ENCODE measurements at regions not wholly inside any gene's neighbourhood (a gene's known extent, or its start where the extent isn't known, plus 50 kb on each side); places are given as distances from the start of the nearest gene placed in this dataset.

GRCh38 chr5:164090358-164090757, 584.9 kb downstream of the MAT2B start:
- WGBS (ENCODE audit: insufficient coverage, insufficient replicate concordance, low lambda C conversion rate, missing lambda C conversion rate), result 0% methylated on average over 2 of the region's 2 CpGs
- ChIA-PET SMC1A (ENCODE audit: uncharacterized antibody, unreplicated experiment) (interaction anchor here (1.0 to 1.4 kb wide), 4 partner anchors 8 to 384 kb away, joined by 3 to 4 read pairs (median 3); no protein-coding TSS in a partner anchor), POLR2A (no interaction called here), CTCF (no interaction called here), RAD21 (ENCODE audit: unreplicated experiment) (no interaction called here)
- TF ChIP-seq MTA2 (IDR thresholded peaks at IDR 0.05; ENCODE audit: low read depth) (no peak), E4F1 (IDR thresholded peaks at IDR 0.05; ENCODE audit: borderline replicate concordance, partially characterized antibody) (no peak), PBX3 (IDR thresholded peaks at IDR 0.05; ENCODE audit: insufficient replicate concordance, low read depth, low read length) (no peak), SREBF1 (IDR thresholded peaks at IDR 0.05; ENCODE audit: low read length) (no peak), TCF3 (IDR thresholded peaks at IDR 0.05; ENCODE audit: borderline replicate concordance, insufficient read depth, low read depth, low read length) (no peak), SIX5 (IDR thresholded peaks at IDR 0.05; ENCODE audit: low read depth, low read length, severe bottlenecking) (no peak), ETV6 (conservative IDR thresholded peaks at IDR 0.05 in 1 of 2, IDR thresholded peaks at IDR 0.05 in 1 of 2; ENCODE audit: borderline replicate concordance in 1 of 2, low read depth in 1 of 2) (no peak), BCL11A (IDR thresholded peaks at IDR 0.05; ENCODE audit: low read depth, low read length) (no peak)
- H3K4me2 ChIP-seq (ENCODE audit: control insufficient read depth, insufficient read depth), result no peak overlapping the region
- no peak overlapping the region for H3K4me3 ChIP-seq
- FAIRE-seq (no peak), DNase-seq (ENCODE audit: low read depth, low spot score) (no peak), ATAC-seq (no peak)
- H3K27me3 ChIP-seq (replicated peaks in 1 of 2; ENCODE audit: control insufficient read depth in 2 of 2, insufficient read depth in 2 of 2, low read length in 1 of 2), result no peaks in the 10 kb centered on the region
- no peak overlapping the region for H3K27ac ChIP-seq (ENCODE audit: control insufficient read depth, insufficient read depth)
- no TSS peak for BruUV-seq (replicated peaks)
- no peak overlapping the region for H3K9ac ChIP-seq (ENCODE audit: control insufficient read depth, insufficient read depth, low read length)
- intact Hi-C loops (cut with micrococcal nuclease; ENCODE audit: unreplicated experiment), result no loop called here
- no peaks in the 10 kb centered on the region for H3K9me3 ChIP-seq (replicated peaks; ENCODE audit: control insufficient read depth, insufficient read depth, low read length)
- in situ Hi-C loops (cut with MboI), result no loop called here
- H3K4me1 ChIP-seq (ENCODE audit: control insufficient read depth, insufficient read depth, low read length), result no peaks in the 10 kb centered on the region
- H2AFZ ChIP-seq (ENCODE audit: control insufficient read depth, low read depth, low read length), result no peak overlapping the region
- no peaks in the 10 kb centered on the region for H3K36me3 ChIP-seq (ENCODE audit: control insufficient read depth in 2 of 2, insufficient read depth in 2 of 2, low read length in 1 of 2)
- no peaks in the 10 kb centered on the region for H3K79me2 ChIP-seq (ENCODE audit: control insufficient read depth, insufficient read depth, low read length)
- H4K20me1 ChIP-seq (ENCODE audit: control insufficient read depth, insufficient read depth), result no peaks in the 10 kb centered on the region

All from GM12878 (cell line).